Loucy (cell line): ENCODE measurements at regions not wholly inside any gene's neighbourhood (a gene's known extent, or its start where the extent isn't known, plus 50 kb on each side); places are given as distances from the start of the nearest gene placed in this dataset.

Experiments
- EZH2phosphoT487 ChIP-seq: fragments of 200-600 bp; IDR thresholded peaks from 2 replicates; pipeline ENCODE4 v1.6.1; 2018; ENCODE audit warnings: antibody characterized with exemption, mild to moderate bottlenecking, moderate library complexity, borderline replicate concordance
- TF ChIP-seq, protein P1 (sequence below): fragments of 200-600 bp; sonication (generic); conservative IDR thresholded peaks from 2 replicates; pipeline ENCODE4 v1.5.1; 2014; ENCODE audit warnings: mild to moderate bottlenecking, antibody characterized with exemption, low read length

- no peak for TF ChIP-seq EZH2phosphoT487
- TF ChIP-seq, protein P1, sequence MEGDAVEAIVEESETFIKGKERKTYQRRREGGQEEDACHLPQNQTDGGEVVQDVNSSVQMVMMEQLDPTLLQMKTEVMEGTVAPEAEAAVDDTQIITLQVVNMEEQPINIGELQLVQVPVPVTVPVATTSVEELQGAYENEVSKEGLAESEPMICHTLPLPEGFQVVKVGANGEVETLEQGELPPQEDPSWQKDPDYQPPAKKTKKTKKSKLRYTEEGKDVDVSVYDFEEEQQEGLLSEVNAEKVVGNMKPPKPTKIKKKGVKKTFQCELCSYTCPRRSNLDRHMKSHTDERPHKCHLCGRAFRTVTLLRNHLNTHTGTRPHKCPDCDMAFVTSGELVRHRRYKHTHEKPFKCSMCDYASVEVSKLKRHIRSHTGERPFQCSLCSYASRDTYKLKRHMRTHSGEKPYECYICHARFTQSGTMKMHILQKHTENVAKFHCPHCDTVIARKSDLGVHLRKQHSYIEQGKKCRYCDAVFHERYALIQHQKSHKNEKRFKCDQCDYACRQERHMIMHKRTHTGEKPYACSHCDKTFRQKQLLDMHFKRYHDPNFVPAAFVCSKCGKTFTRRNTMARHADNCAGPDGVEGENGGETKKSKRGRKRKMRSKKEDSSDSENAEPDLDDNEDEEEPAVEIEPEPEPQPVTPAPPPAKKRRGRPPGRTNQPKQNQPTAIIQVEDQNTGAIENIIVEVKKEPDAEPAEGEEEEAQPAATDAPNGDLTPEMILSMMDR = no peak
Observed at GRCh38 chr18:78809845-78810244, 169.8 kb upstream of the SALL3 start.
